SJCRH30 (cell line): ENCODE measurements at regions not wholly inside any gene's neighbourhood (a gene's known extent, or its start where the extent isn't known, plus 50 kb on each side); places are given as distances from the start of the nearest gene placed in this dataset.
"Not testable (repeated sequence)": the region's sequence is repeated elsewhere in the genome, so short reads cannot be mapped to it uniquely, and the experiment has no call there.

Experiments
- DNase-seq, 2 experiments: peaks; one replicate each; pipeline ENCODE4 v3.0.0-alpha.2; 2015 to 2020
- H3K27ac ChIP-seq: fragments of 250-450 bp; sonication (Bioruptor Pico); 2 replicates; pipeline ENCODE4 v1.5.1; 2020; ENCODE audit warnings: mild to moderate bottlenecking, moderate library complexity
- H3K27me3 ChIP-seq: fragments of 250-450 bp; sonication (Bioruptor Pico); 2 replicates; pipeline ENCODE4 v1.5.1; 2020; ENCODE audit warnings: mild to moderate bottlenecking, moderate library complexity
- H3K36me3 ChIP-seq: fragments of 250-450 bp; sonication (Bioruptor Pico); 2 replicates; pipeline ENCODE4 v1.5.1; 2020; ENCODE audit warnings: mild to moderate bottlenecking, moderate library complexity
- H3K4me1 ChIP-seq: fragments of 250-450 bp; sonication (Bioruptor Pico); 2 replicates; pipeline ENCODE4 v1.5.1; 2020; ENCODE audit warnings: mild to moderate bottlenecking, moderate library complexity
- H3K4me3 ChIP-seq: fragments of 250-450 bp; sonication (Bioruptor Pico); 2 replicates; pipeline ENCODE4 v1.5.1; 2020; ENCODE audit warnings: mild to moderate bottlenecking, moderate library complexity
- H3K9me3 ChIP-seq: fragments of 250-450 bp; sonication (Bioruptor Pico); replicated peaks from 2 replicates; pipeline ENCODE4 v1.5.1; 2020; ENCODE audit warnings: mild to moderate bottlenecking, moderate library complexity

DNA sequence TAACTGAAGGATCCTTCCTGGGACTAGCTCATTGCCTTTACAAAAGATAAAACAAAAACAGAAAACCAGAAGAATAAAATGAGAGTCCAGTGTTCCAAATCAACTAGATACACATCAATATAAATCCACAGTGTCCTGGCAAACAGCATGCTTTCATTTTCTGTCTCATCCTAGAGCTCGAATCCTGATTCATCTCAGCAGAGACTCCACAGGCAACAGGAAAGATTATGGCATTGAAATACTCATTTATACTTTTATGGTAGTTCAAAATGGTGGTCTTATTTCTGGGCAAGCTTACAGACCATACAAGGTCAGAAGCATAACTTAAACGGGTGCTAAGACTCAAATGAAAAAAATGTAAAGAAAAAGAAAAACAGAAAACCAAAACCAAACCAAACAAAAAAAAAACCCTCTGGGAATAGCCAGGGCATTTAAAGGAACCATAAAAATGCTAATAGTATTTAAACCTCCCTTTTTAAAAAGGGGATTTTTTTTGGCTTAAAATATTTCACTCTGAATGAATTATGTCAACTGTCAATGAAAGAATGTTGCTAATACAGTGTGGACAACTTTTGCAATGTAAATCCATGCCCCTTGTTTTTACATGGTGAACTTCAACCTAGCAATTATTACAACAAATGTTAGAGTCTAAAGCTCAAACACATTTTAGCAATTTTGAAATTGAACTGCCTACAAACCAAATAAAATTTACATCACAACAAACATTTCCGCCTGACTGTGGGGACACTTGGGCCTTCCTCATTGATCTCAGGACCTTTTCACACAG, 57.9 kb downstream of the GPR101 start:
- H3K27ac ChIP-seq: no peak overlapping the region

DNA sequence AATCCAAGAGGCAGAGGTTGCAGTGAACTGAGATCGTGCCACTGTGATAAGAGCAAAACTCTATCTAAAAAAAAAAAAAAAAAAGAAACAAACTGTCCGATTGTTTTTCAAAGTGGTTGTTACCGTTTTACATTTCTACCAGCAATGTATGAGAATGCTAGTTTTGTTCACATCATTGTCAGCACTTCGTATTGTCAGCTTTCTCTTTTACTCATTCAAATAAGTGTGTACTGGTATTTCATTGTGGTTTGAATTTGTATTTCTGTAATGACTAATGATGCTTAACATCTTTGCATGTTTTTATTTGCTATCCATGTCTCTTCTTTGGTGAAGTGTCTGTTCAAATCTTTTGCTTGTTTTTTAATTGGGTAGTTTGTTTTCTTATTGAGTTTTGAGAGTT, 65.8 kb downstream of the GPR101 start:
- Histone ChIP-seq H3K4me3 (no peak overlapping the region), H3K27ac (no peak overlapping the region), H3K27me3 (no peaks in the 10 kb centered on the region), H3K4me1 (no peaks in the 10 kb centered on the region), H3K36me3 (no peaks in the 10 kb centered on the region), H3K9me3 (no peaks in the 10 kb centered on the region)
- no peak for DNase-seq

More for the DNA sequence above, 57.9 kb downstream of the GPR101 start:
- Histone ChIP-seq H3K4me3 (no peak overlapping the region), H3K27me3 (no peaks in the 10 kb centered on the region), H3K4me1 (no peaks in the 10 kb centered on the region), H3K9me3 (no peaks in the 10 kb centered on the region), H3K36me3 (no peaks in the 10 kb centered on the region)
- DNase-seq: no peak

DNA sequence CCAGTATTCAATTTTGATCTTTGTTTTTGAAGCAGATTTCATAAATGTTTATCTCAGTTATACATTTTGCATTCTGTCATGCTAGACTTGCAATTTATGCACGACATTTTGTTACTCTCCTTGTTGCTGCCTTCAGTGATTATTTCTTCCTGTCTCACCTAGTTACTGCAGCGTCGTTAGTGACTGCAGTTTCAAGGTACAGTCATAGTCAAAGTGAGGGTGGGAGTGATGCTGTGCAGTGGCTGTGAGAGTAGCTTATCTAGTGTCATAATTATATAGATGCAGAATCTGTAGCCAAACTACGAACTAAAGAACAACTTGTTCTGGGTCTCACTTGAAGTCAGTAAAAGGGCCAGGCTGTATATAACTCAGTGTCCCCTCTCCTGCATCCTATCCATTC, 69.8 kb downstream of the GPR101 start:
- DNase-seq: no peak
- no peaks in the 10 kb centered on the region for H3K27me3 ChIP-seq
- H3K27ac ChIP-seq: no peak overlapping the region
- no peak overlapping the region for H3K4me3 ChIP-seq
- no peaks in the 10 kb centered on the region for H3K9me3 ChIP-seq
- H3K4me1 ChIP-seq: no peaks in the 10 kb centered on the region
- no peaks in the 10 kb centered on the region for H3K36me3 ChIP-seq

GRCh38 chrX:136961594-136962135, 72.1 kb downstream of the GPR101 start:
- no peak overlapping the region for H3K4me3 ChIP-seq
- DNase-seq: no peak
- no peak overlapping the region for H3K27ac ChIP-seq
- H3K9me3 ChIP-seq: no peaks in the 10 kb centered on the region
- no peaks in the 10 kb centered on the region for H3K27me3 ChIP-seq
- H3K36me3 ChIP-seq: no peaks in the 10 kb centered on the region
- H3K4me1 ChIP-seq: no peaks in the 10 kb centered on the region

DNA sequence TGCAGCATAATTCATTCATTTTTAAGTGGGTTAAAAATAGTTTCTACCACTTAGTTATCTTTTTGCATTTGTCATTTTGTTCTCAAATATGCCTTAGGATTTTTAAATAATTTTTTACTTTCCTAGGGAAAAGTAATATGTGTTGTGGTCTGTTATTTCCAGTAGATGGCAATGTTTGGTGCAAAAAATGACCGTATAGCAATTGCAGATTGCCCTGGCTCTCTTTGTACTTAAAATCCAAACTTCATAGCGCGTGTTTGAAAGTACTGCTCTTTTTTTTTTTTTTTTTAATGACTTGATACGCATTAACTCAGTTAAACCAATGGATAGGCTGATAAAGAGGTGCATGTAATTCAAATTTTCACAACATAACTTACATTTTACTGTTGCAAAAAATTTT, 74.4 kb upstream of the RBMX start:
- H3K9me3 ChIP-seq: no peaks in the 10 kb centered on the region
- no peak overlapping the region for H3K4me3 ChIP-seq
- no peaks in the 10 kb centered on the region for H3K4me1 ChIP-seq
- H3K27me3 ChIP-seq: no peaks in the 10 kb centered on the region
- H3K27ac ChIP-seq: no peak overlapping the region
- H3K36me3 ChIP-seq: no peaks in the 10 kb centered on the region
- peak in 1 of 2 experiments; percentile 14 for DNase-seq

GRCh38 chrX:136953867-136954787, 73.6 kb upstream of the RBMX start:
- Histone ChIP-seq H3K9me3 (no peaks in the 10 kb centered on the region), H3K4me1 (no peaks in the 10 kb centered on the region), H3K36me3 (no peaks in the 10 kb centered on the region), H3K27ac (no peak overlapping the region), H3K4me3 (no peak overlapping the region), H3K27me3 (no peaks in the 10 kb centered on the region)
- DNase-seq: peak; percentile 70 to 72

GRCh38 chrX:136950211-136950610, 69.7 kb upstream of the RBMX start:
- H3K4me1 ChIP-seq: no peaks in the 10 kb centered on the region
- H3K4me3 ChIP-seq: no peak overlapping the region
- DNase-seq: no peak
- H3K27ac ChIP-seq: no peak overlapping the region
- H3K36me3 ChIP-seq: no peaks in the 10 kb centered on the region
- no peaks in the 10 kb centered on the region for H3K9me3 ChIP-seq
- no peaks in the 10 kb centered on the region for H3K27me3 ChIP-seq

DNA sequence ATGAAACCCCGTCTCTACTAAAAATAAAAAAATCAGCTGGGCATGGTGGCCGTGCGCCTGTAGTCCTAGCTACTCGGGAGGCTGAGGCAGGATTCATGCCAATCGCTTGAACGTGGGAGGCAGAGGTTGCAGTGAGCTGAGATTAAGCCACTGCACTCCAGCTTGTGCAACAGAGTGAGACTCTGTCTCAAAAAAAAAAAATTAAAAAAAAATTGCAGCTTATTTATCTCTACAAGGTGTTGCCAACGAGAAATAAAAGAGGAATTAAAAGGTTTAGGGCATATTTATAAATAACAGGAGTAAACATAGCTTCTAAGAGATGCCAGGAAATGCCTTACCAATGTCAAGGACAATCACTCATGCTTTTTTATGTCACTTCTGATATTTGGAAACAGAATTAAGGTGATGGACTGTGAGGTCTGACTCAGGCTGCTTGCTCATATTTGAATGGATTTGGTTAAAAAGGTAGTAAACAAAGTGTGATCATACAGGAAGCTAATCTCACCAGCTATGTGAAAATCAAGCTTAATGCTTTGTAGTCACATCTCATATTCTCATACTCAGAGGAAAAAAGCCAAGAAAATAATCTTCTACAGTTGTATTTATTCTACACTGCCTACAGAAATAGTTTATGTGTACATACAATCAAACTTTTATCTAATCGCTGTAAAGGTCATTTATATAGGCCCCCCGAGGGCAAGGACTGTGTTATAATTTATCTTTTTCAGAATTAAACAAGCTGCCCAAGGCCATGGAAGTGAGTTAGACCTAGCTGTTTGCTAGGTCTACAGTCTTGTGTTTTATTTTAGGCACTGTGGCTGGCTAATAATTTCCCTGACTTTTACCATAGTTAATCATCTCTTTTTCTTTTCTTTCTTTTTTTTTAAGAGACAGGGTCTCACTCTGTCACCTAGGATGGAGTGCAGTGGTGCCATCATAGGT, 61.1 kb upstream of the RBMX start:
- no peaks in the 10 kb centered on the region for H3K4me1 ChIP-seq
- H3K4me3 ChIP-seq: no peak overlapping the region
- H3K27me3 ChIP-seq: no peaks in the 10 kb centered on the region
- no peak overlapping the region for H3K27ac ChIP-seq
- no peaks in the 10 kb centered on the region for H3K9me3 ChIP-seq
- no peak for DNase-seq
- H3K36me3 ChIP-seq: no peaks in the 10 kb centered on the region

DNA sequence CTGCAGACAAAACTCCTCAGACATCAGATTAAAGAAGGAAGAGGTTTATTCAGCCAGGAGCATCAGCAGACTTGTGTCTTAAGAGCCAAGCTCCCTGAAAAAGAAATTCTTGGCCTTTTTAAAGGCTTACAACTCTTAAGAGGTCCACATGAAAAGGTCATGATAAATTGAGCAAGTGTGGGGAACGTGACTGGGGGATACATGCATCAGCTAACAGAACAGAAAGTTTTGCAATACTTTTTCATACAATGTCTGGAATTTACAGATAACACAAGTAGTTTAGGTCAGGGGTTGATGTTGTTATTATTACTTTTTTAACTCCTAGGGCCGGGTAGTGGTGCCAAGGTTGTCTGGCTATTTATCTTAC, 55.6 kb upstream of the RBMX start:
- no peak overlapping the region for H3K4me3 ChIP-seq
- H3K9me3 ChIP-seq: no peaks in the 10 kb centered on the region
- H3K36me3 ChIP-seq: no peaks in the 10 kb centered on the region
- DNase-seq: no peak
- no peaks in the 10 kb centered on the region for H3K4me1 ChIP-seq
- no peaks in the 10 kb centered on the region for H3K27me3 ChIP-seq
- H3K27ac ChIP-seq: no peak overlapping the region

- H3K27ac ChIP-seq, DNase-seq, H3K4me3 ChIP-seq, H3K36me3 ChIP-seq, H3K4me1 ChIP-seq, H3K27me3 ChIP-seq, H3K9me3 ChIP-seq: not testable (repeated sequence)
These were observed 55.1 kb upstream of the RBMX start for GRCh38 chrX:136935533-136936182.

DNA sequence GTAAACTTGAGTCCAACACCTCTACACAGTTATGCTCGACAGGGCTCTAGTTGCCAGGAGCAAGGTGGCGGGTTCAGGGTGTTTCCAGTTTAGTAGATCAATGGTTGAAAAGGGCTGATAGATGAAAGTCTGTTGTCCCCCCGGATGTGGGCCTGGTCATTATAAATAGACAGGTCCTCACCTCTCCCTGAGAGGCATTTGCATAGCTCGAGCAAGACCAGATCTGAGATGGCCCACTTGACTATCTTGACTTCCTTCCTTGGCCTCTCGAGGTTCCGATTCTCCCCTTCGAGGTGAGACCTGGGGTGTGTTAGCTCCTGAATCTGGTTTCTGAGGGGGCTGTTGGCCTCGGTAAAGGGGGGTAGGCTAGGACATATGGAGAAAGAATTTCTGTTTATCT, 54.1 kb upstream of the RBMX start:
- not testable (repeated sequence) for DNase-seq, H3K27ac ChIP-seq, H3K27me3 ChIP-seq, H3K36me3 ChIP-seq, H3K9me3 ChIP-seq, H3K4me3 ChIP-seq, H3K4me1 ChIP-seq

- H3K36me3 ChIP-seq: no peaks in the 10 kb centered on the region
- H3K27me3 ChIP-seq: no peaks in the 10 kb centered on the region
- H3K27ac ChIP-seq: no peak overlapping the region
- H3K9me3 ChIP-seq: no peaks in the 10 kb centered on the region
- no peak for DNase-seq
- no peak overlapping the region for H3K4me3 ChIP-seq
- H3K4me1 ChIP-seq: no peaks in the 10 kb centered on the region
These were observed 53.2 kb upstream of the RBMX start for GRCh38 chrX:136933611-136934145.

GRCh38 chrX:136931661-136932060, 51.1 kb upstream of the RBMX start:
- H3K36me3 ChIP-seq: no peaks in the 10 kb centered on the region
- no peaks in the 10 kb centered on the region for H3K27me3 ChIP-seq
- DNase-seq: no peak
- H3K27ac ChIP-seq: no peak overlapping the region
- no peak overlapping the region for H3K4me3 ChIP-seq
- H3K4me1 ChIP-seq: no peaks in the 10 kb centered on the region
- H3K9me3 ChIP-seq: no peaks in the 10 kb centered on the region
